H9 (cell line): ENCODE measurements at regions not wholly inside any gene's neighbourhood (a gene's known extent, or its start where the extent isn't known, plus 50 kb on each side); places are given as distances from the start of the nearest gene placed in this dataset.

Experiments used
- DNase-seq: peaks from one replicate; pipeline ENCODE4 v3.0.0-alpha.2; 2017
- H2AFZ ChIP-seq: one replicate; pipeline ENCODE4 v1.6.1; 2013; ENCODE audit warnings: mild to moderate bottlenecking, low read length, control low read depth, moderate library complexity
- H2AK5ac ChIP-seq: 2 replicates; pipeline ENCODE4 v1.6.1; 2013; ENCODE audit warnings: low read length, control low read depth, mixed read lengths; ENCODE audit not compliant: insufficient read length
- H2BK120ac ChIP-seq: one replicate; pipeline ENCODE4 v1.6.1; 2013; ENCODE audit warnings: low read depth, mild to moderate bottlenecking, low read length, control low read depth, inconsistent platforms; ENCODE audit not compliant: poor library complexity, severe bottlenecking
- H2BK12ac ChIP-seq: 2 replicates; pipeline ENCODE4 v1.6.1; 2013; ENCODE audit warnings: low read length, control low read depth, mixed read lengths, low read depth; ENCODE audit not compliant: insufficient read length
- H2BK15ac ChIP-seq: 2 replicates; pipeline ENCODE4 v1.6.1; 2013; ENCODE audit warnings: low read depth, low read length, control low read depth
- H2BK20ac ChIP-seq: one replicate; pipeline ENCODE4 v1.6.1; 2013; ENCODE audit warnings: low read depth, mild to moderate bottlenecking, low read length, control low read depth, inconsistent platforms; ENCODE audit not compliant: poor library complexity, severe bottlenecking
- H2BK5ac ChIP-seq: 2 replicates; pipeline ENCODE4 v1.6.1; 2013; ENCODE audit warnings: low read length, control low read depth, mixed read lengths; ENCODE audit not compliant: insufficient read length
- H3K14ac ChIP-seq: 2 replicates; pipeline ENCODE4 v1.6.1; 2013; ENCODE audit warnings: low read length, control low read depth; ENCODE audit not compliant: insufficient read depth
- H3K18ac ChIP-seq: 2 replicates; pipeline ENCODE4 v1.6.1; 2013; ENCODE audit warnings: low read depth, mild to moderate bottlenecking, mixed read lengths, low read length, control low read depth; ENCODE audit not compliant: insufficient read length
- H3K23ac ChIP-seq: 2 replicates; pipeline ENCODE4 v1.6.1; 2013; ENCODE audit warnings: low read length, control low read depth, mixed read lengths, low read depth; ENCODE audit not compliant: insufficient read length
- H3K23me2 ChIP-seq: 2 replicates; pipeline ENCODE4 v1.6.1; 2013; ENCODE audit warnings: low read depth, mild to moderate bottlenecking, mixed read lengths, low read length, control low read depth; ENCODE audit not compliant: insufficient read length, poor library complexity, severe bottlenecking
- H3K27ac ChIP-seq: 2 replicates; pipeline ENCODE4 v1.5.1; 2013; ENCODE audit warnings: low read length, control low read depth, mixed read lengths, low read depth; ENCODE audit not compliant: insufficient read length
- H3K27me3 ChIP-seq: 2 replicates; pipeline ENCODE4 v1.6.1; 2013; ENCODE audit warnings: low read length, control low read depth, inconsistent platforms; ENCODE audit not compliant: insufficient read depth
- H3K4ac ChIP-seq: 2 replicates; pipeline ENCODE4 v1.6.1; 2013; ENCODE audit warnings: low read depth, mild to moderate bottlenecking, control low read depth, inconsistent platforms, low read length, moderate library complexity
- H3K4me1 ChIP-seq: 2 replicates; pipeline ENCODE4 v1.6.1; 2013; ENCODE audit warnings: low read length, control low read depth, inconsistent platforms; ENCODE audit not compliant: insufficient read depth
- H3K4me2 ChIP-seq: 2 replicates; pipeline ENCODE4 v1.6.1; 2013; ENCODE audit warnings: low read length, control low read depth, mixed read lengths; ENCODE audit not compliant: insufficient read length, insufficient read depth
- H3K56ac ChIP-seq: 2 replicates; pipeline ENCODE4 v1.6.1; 2013; ENCODE audit warnings: low read depth, mild to moderate bottlenecking, mixed read lengths, low read length, control low read depth; ENCODE audit not compliant: insufficient read length
- H3K79me1 ChIP-seq: 2 replicates; pipeline ENCODE4 v1.6.1; 2013; ENCODE audit warnings: low read depth, mild to moderate bottlenecking, moderate library complexity, low read length, control low read depth, inconsistent platforms; ENCODE audit not compliant: insufficient read depth, poor library complexity, severe bottlenecking
- H3K79me2 ChIP-seq: 2 replicates; pipeline ENCODE4 v1.6.1; 2013; ENCODE audit warnings: low read length, control low read depth, inconsistent platforms; ENCODE audit not compliant: insufficient read depth
- H3K9ac ChIP-seq: 2 replicates; pipeline ENCODE4 v1.6.1; 2013; ENCODE audit warnings: low read length, control low read depth, mixed read lengths; ENCODE audit not compliant: insufficient read length; ENCODE audit errors: extremely low read depth
- H3K9me3 ChIP-seq: one replicate; pipeline ENCODE4 v1.6.1; 2013; ENCODE audit warnings: low read depth, low read length, inconsistent platforms; ENCODE audit not compliant: control insufficient read depth
- H3T11ph ChIP-seq: one replicate; pipeline ENCODE4 v1.6.1; 2013; ENCODE audit warnings: mild to moderate bottlenecking, low read length, control low read depth, inconsistent platforms
- H4K20me1 ChIP-seq: one replicate; pipeline ENCODE4 v1.6.1; 2013; ENCODE audit not compliant: control insufficient read depth, insufficient read length, insufficient read depth
- H4K5ac ChIP-seq: 2 replicates; pipeline ENCODE4 v1.6.1; 2013; ENCODE audit warnings: low read depth, mild to moderate bottlenecking, mixed read lengths, low read length, control low read depth; ENCODE audit not compliant: insufficient read length
- H4K8ac ChIP-seq: replicated peaks from 2 replicates; pipeline ENCODE4 v1.6.1; 2013; ENCODE audit warnings: low read length, control low read depth, mixed read lengths, low read depth; ENCODE audit not compliant: insufficient read length
- H4K91ac ChIP-seq: 2 replicates; pipeline ENCODE4 v1.6.1; 2013; ENCODE audit warnings: low read depth, mild to moderate bottlenecking, moderate library complexity, mixed read lengths, low read length, control low read depth; ENCODE audit not compliant: insufficient read length
- H3K27ac Mint-ChIP-seq, 3 experiments: 2 replicates in 2 of 3; 3 replicates in 1 of 3; pipeline ENCODE4 v1.8.0; 2020 to 2021; ENCODE audit warnings: mixed read lengths in 3 of 3, mild to moderate bottlenecking in 1 of 3, moderate library complexity in 1 of 3
- H3K27me3 Mint-ChIP-seq: 2 replicates; pipeline ENCODE4 v1.8.0; 2021; ENCODE audit warnings: low read depth, mild to moderate bottlenecking, moderate library complexity, mixed read lengths
- H3K36me3 Mint-ChIP-seq, 3 experiments: 2 replicates in 2 of 3; 3 replicates in 1 of 3; pipeline ENCODE4 v1.8.0; 2020 to 2021; ENCODE audit warnings: low read depth in 3 of 3, mixed read lengths in 3 of 3; ENCODE audit not compliant: insufficient read depth in 1 of 3
- H3K4me1 Mint-ChIP-seq, 2 experiments: 2 replicates each; pipeline ENCODE4 v1.8.0; 2020; ENCODE audit warnings: mixed read lengths in 2 of 2
- H3K4me3 Mint-ChIP-seq, 2 experiments: 2 replicates in 1 of 2; 3 replicates in 1 of 2; pipeline ENCODE4 v1.8.0; 2020 to 2021; ENCODE audit warnings: mild to moderate bottlenecking in 2 of 2, mixed read lengths in 2 of 2, moderate library complexity in 1 of 2
- H3K9me3 Mint-ChIP-seq, 2 experiments: 2 replicates in 1 of 2; 3 replicates in 1 of 2; pipeline ENCODE4 v1.8.0; 2020; ENCODE audit warnings: mild to moderate bottlenecking in 2 of 2, mixed read lengths in 2 of 2, moderate library complexity in 1 of 2
- whole genome bisulfite sequencing: extraction: QIAGEN DNeasy Blood & Tissue Kit; methylation state at CpG from one replicate; pipeline ENCODE4 v1.1.7; 2013; ENCODE audit warnings: missing lambda C conversion rate, low lambda C conversion rate, mixed read lengths; ENCODE audit not compliant: insufficient read length; ENCODE audit errors: extremely low coverage; 5-methylcytosine and 5-hydroxymethylcytosine counted together
- TF ChIP-seq, protein P1 (sequence below): fragments of 200-600 bp; sonication (generic); conservative IDR thresholded peaks from 3 replicates; pipeline ENCODE4 v1.8.0; 2021; ENCODE audit warnings: antibody characterized with exemption, mild to moderate bottlenecking

DNA sequence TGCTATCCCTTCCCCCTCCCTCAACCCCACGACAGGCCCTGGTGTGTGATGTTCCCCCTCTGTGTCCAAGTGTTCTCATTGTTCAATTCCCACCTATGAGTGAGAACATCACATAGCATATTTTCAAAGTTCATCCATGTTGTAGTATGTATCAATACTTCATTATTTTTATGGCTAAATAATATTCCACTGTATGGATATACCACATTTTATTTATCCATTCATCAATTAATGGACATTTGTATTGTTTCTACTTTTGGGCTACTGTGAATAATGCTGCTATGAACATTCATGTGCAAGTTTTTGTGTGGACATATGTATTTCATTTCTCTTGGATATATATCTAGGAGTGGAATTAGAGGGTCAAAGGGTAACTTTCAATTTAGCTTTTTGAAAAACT, 58.7 kb upstream of the ARMC2 start:
- Mint-ChIP-seq H3K4me1 (no peaks in the 10 kb centered on the region), H3K27ac (no peak overlapping the region), H3K36me3 (peaks cover 0 to 5% (median 0%) of the 10 kb centered on the region in 3 experiments; a peak in 2 of 7 replicates), H3K27me3 (peaks cover 5% of the 10 kb centered on the region), H3K4me3 (no peak overlapping the region), H3K9me3 (peaks cover 12 to 13% of the 10 kb centered on the region in 2 experiments; a peak in 4 of 5 replicates)
- Histone ChIP-seq H2BK120ac (no peak overlapping the region), H3K18ac (no peak overlapping the region), H4K8ac (no peak overlapping the region), H3K79me2 (no peaks in the 10 kb centered on the region), H2BK15ac (no peak overlapping the region), H3K4ac (no peak overlapping the region), H3K27ac (no peak overlapping the region), H3K9ac (no peak overlapping the region), H3K56ac (no peak overlapping the region), H3K4me2 (no peak overlapping the region), H3K14ac (no peak overlapping the region), H2BK5ac (no peak overlapping the region), H2BK12ac (no peak overlapping the region), H3K9me3 (no peaks in the 10 kb centered on the region), H3K23me2 (no peaks in the 10 kb centered on the region), H2AK5ac (no peak overlapping the region), H3K79me1 (no peaks in the 10 kb centered on the region), H3K23ac (no peak overlapping the region), H4K20me1 (no peaks in the 10 kb centered on the region), H3T11ph (no peak overlapping the region), H4K91ac (no peak overlapping the region), H2BK20ac (no peak overlapping the region), H3K27me3 (no peaks in the 10 kb centered on the region), H3K4me1 (no peaks in the 10 kb centered on the region), H2AFZ (no peak overlapping the region), H4K5ac (no peak overlapping the region)
- no CpG with 5 or more reads among the region's 1 CpG for WGBS
- no peak for DNase-seq
- TF ChIP-seq, protein P1, sequence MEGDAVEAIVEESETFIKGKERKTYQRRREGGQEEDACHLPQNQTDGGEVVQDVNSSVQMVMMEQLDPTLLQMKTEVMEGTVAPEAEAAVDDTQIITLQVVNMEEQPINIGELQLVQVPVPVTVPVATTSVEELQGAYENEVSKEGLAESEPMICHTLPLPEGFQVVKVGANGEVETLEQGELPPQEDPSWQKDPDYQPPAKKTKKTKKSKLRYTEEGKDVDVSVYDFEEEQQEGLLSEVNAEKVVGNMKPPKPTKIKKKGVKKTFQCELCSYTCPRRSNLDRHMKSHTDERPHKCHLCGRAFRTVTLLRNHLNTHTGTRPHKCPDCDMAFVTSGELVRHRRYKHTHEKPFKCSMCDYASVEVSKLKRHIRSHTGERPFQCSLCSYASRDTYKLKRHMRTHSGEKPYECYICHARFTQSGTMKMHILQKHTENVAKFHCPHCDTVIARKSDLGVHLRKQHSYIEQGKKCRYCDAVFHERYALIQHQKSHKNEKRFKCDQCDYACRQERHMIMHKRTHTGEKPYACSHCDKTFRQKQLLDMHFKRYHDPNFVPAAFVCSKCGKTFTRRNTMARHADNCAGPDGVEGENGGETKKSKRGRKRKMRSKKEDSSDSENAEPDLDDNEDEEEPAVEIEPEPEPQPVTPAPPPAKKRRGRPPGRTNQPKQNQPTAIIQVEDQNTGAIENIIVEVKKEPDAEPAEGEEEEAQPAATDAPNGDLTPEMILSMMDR = no peak
